K562 (cell line): ENCODE measurements at regions not wholly inside any gene's neighbourhood (a gene's known extent, or its start where the extent isn't known, plus 50 kb on each side); places are given as distances from the start of the nearest gene placed in this dataset.

Experiments used
- HMG20B ChIP-seq: fragments of 250-450 bp; sonication (Bioruptor Pico); IDR thresholded peaks from 2 replicates; pipeline ENCODE4 v1.5.0; 2021; ENCODE audit warnings: mild to moderate bottlenecking
- KLF16 ChIP-seq: IDR thresholded peaks from 2 replicates; pipeline ENCODE4 v1.6.1; 2016; ENCODE audit warnings: antibody characterized with exemption
- MIER1 ChIP-seq: fragments of 450-650 bp; IDR thresholded peaks from 2 replicates; pipeline ENCODE4 v1.6.1; 2016; ENCODE audit warnings: antibody characterized with exemption, mild to moderate bottlenecking, low read depth
- PHF8 ChIP-seq: fragments of 200-600 bp; sonication (generic); IDR thresholded peaks from 2 replicates; pipeline ENCODE4 v1.6.1; 2012; ENCODE audit warnings: mixed run types, mild to moderate bottlenecking, inconsistent platforms, low read length, moderate library complexity, borderline replicate concordance
- RFX1 ChIP-seq: fragments of 450-650 bp; IDR thresholded peaks from 2 replicates; pipeline ENCODE4 v1.6.1; 2016; ENCODE audit warnings: mild to moderate bottlenecking, moderate library complexity
- RUNX1 ChIP-seq: sonication (generic); IDR thresholded peaks from 2 replicates; pipeline ENCODE4 v1.6.1; 2016; ENCODE audit warnings: antibody characterized with exemption, low read depth
- ZSCAN32 ChIP-seq: fragments of 450-650 bp; formaldehyde crosslinking; IDR thresholded peaks from 2 replicates; pipeline ENCODE4 v1.4.0; 2020; ENCODE audit warnings: mild to moderate bottlenecking, moderate library complexity
- TF ChIP-seq, protein P1 (sequence below): sonication (generic); formaldehyde crosslinking; IDR thresholded peaks from 2 replicates; pipeline ENCODE4 v1.8.1; 2022; ENCODE audit warnings: missing genetic modification reagents
- TF ChIP-seq, protein P2 (sequence below): fragments of 450-650 bp; formaldehyde crosslinking; IDR thresholded peaks from 2 replicates; pipeline ENCODE4 v1.4.0; 2022; ENCODE audit warnings: missing genetic modification characterization
- TF ChIP-seq, protein P3 (sequence below), 2 experiments: fragments of 450-650 bp; formaldehyde crosslinking in 1 of 2; IDR thresholded peaks; 2 replicates each; pipeline versions ENCODE4 v1.4.0 to v1.6.1; 2014 to 2020; ENCODE audit warnings: mild to moderate bottlenecking in 2 of 2, borderline replicate concordance in 1 of 2, low read depth in 1 of 2
- TF ChIP-seq, protein P4 (sequence below), 3 experiments: IDR thresholded peaks in 2 of 3; conservative IDR thresholded peaks in 1 of 3; 2 replicates each; pipeline ENCODE4 v1.5.1; 2011 to 2012; ENCODE audit warnings: low read length in 3 of 3, mild to moderate bottlenecking in 3 of 3, control low read depth in 2 of 3, improper control_type of control experiment in 1 of 3, inconsistent platforms in 1 of 3, low read depth in 1 of 3, mixed read lengths in 1 of 3, moderate library complexity in 1 of 3; ENCODE audit not compliant: insufficient read depth in 2 of 3

DNA sequence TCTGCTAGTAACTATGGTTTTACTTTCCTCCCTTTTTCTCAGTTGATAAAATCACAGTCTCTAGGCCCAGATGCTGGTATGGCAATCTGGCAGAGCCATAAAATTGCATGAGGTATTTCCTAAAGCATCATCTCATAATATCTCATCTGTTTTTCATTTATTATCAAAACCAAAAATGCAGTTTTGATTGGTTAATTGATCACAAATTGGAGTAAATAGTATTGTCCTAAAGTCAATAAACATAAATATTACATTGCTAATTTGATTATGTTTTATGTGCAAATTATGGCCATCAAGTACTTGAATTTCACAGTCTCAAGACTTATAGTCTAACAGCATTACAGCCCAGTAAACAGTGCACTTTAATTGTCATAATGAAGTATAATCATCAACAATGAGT is 2365.6 kb downstream of the ARAP2 start:
- TF ChIP-seq, protein P1, sequence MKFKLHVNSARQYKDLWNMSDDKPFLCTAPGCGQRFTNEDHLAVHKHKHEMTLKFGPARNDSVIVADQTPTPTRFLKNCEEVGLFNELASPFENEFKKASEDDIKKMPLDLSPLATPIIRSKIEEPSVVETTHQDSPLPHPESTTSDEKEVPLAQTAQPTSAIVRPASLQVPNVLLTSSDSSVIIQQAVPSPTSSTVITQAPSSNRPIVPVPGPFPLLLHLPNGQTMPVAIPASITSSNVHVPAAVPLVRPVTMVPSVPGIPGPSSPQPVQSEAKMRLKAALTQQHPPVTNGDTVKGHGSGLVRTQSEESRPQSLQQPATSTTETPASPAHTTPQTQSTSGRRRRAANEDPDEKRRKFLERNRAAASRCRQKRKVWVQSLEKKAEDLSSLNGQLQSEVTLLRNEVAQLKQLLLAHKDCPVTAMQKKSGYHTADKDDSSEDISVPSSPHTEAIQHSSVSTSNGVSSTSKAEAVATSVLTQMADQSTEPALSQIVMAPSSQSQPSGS (CRISPR knock-in tag) = no peak
- TF ChIP-seq, protein P2, sequence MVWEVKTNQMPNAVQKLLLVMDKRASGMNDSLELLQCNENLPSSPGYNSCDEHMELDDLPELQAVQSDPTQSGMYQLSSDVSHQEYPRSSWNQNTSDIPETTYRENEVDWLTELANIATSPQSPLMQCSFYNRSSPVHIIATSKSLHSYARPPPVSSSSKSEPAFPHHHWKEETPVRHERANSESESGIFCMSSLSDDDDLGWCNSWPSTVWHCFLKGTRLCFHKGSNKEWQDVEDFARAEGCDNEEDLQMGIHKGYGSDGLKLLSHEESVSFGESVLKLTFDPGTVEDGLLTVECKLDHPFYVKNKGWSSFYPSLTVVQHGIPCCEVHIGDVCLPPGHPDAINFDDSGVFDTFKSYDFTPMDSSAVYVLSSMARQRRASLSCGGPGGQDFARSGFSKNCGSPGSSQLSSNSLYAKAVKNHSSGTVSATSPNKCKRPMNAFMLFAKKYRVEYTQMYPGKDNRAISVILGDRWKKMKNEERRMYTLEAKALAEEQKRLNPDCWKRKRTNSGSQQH (CRISPR knock-in tag) = no peak
- TF ChIP-seq ZSCAN32 (CRISPR knock-in tag) (no peak), RFX1 (no peak), KLF16 (no peak), MIER1 (no peak), PHF8 (no peak), RUNX1 (no peak), HMG20B (no peak)
- TF ChIP-seq, protein P3, sequence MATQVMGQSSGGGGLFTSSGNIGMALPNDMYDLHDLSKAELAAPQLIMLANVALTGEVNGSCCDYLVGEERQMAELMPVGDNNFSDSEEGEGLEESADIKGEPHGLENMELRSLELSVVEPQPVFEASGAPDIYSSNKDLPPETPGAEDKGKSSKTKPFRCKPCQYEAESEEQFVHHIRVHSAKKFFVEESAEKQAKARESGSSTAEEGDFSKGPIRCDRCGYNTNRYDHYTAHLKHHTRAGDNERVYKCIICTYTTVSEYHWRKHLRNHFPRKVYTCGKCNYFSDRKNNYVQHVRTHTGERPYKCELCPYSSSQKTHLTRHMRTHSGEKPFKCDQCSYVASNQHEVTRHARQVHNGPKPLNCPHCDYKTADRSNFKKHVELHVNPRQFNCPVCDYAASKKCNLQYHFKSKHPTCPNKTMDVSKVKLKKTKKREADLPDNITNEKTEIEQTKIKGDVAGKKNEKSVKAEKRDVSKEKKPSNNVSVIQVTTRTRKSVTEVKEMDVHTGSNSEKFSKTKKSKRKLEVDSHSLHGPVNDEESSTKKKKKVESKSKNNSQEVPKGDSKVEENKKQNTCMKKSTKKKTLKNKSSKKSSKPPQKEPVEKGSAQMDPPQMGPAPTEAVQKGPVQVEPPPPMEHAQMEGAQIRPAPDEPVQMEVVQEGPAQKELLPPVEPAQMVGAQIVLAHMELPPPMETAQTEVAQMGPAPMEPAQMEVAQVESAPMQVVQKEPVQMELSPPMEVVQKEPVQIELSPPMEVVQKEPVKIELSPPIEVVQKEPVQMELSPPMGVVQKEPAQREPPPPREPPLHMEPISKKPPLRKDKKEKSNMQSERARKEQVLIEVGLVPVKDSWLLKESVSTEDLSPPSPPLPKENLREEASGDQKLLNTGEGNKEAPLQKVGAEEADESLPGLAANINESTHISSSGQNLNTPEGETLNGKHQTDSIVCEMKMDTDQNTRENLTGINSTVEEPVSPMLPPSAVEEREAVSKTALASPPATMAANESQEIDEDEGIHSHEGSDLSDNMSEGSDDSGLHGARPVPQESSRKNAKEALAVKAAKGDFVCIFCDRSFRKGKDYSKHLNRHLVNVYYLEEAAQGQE (IDR thresholded peaks at IDR 0.05; ENCODE audit: borderline replicate concordance) = no peak
- TF ChIP-seq, protein P3 (CRISPR knock-in tag; IDR thresholded peaks at IDR 0.05; ENCODE audit: low read depth) = no peak
- TF ChIP-seq, protein P4, sequence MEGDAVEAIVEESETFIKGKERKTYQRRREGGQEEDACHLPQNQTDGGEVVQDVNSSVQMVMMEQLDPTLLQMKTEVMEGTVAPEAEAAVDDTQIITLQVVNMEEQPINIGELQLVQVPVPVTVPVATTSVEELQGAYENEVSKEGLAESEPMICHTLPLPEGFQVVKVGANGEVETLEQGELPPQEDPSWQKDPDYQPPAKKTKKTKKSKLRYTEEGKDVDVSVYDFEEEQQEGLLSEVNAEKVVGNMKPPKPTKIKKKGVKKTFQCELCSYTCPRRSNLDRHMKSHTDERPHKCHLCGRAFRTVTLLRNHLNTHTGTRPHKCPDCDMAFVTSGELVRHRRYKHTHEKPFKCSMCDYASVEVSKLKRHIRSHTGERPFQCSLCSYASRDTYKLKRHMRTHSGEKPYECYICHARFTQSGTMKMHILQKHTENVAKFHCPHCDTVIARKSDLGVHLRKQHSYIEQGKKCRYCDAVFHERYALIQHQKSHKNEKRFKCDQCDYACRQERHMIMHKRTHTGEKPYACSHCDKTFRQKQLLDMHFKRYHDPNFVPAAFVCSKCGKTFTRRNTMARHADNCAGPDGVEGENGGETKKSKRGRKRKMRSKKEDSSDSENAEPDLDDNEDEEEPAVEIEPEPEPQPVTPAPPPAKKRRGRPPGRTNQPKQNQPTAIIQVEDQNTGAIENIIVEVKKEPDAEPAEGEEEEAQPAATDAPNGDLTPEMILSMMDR (IDR thresholded peaks at IDR 0.05 in 2 of 3, conservative IDR thresholded peaks at IDR 0.05 in 1 of 3; ENCODE audit: insufficient read depth in 2 of 3, low read depth in 1 of 3, low read length in 3 of 3) = no peak
